HepG2 (cell line): ENCODE measurements at regions not wholly inside any gene's neighbourhood (a gene's known extent, or its start where the extent isn't known, plus 50 kb on each side); places are given as distances from the start of the nearest gene placed in this dataset.

ENCODE experiments used
- AGO1 ChIP-seq: fragments of 200-400 bp; formaldehyde crosslinking; IDR thresholded peaks from 2 replicates; pipeline ENCODE4 v1.6.1; 2017; ENCODE audit warnings: mild to moderate bottlenecking, low read depth, low read length, moderate library complexity; ENCODE audit not compliant: poor library complexity, severe bottlenecking
- AGO2 ChIP-seq: fragments of 200-400 bp; formaldehyde crosslinking; optimal IDR thresholded peaks from 2 replicates; pipeline ENCODE3; 2017; ENCODE audit warnings: mild to moderate bottlenecking, low read depth, low read length, moderate library complexity
- CREM ChIP-seq, 2 experiments: sonication (generic) in 1 of 2; formaldehyde crosslinking in 1 of 2; IDR thresholded peaks; 2 replicates each; pipeline versions ENCODE4 v1.4.0 to v1.6.1; 2016 to 2020; ENCODE audit warnings: antibody characterized with exemption in 1 of 2, mild to moderate bottlenecking in 1 of 2, missing genetic modification reagents in 1 of 2
- EHMT2 ChIP-seq: fragments of 200-600 bp; sonication (generic); IDR thresholded peaks from 2 replicates; pipeline ENCODE4 v1.7.0; 2017; ENCODE audit warnings: antibody characterized with exemption, low read depth, low read length, borderline replicate concordance
- HDAC6 ChIP-seq: fragments of 200-600 bp; sonication (generic); IDR thresholded peaks from 2 replicates; pipeline ENCODE4 v1.7.0; 2017; ENCODE audit warnings: mild to moderate bottlenecking, antibody characterized with exemption, low read length, low read depth
- MTF2 ChIP-seq: sonication (generic); formaldehyde crosslinking; IDR thresholded peaks from 2 replicates; pipeline ENCODE4 v1.5.0; 2020; ENCODE audit warnings: missing genetic modification reagents, borderline replicate concordance
- MXD4 ChIP-seq: IDR thresholded peaks from 2 replicates; pipeline ENCODE4 v1.6.1; 2016; ENCODE audit warnings: mild to moderate bottlenecking, missing biosample characterization, missing genetic modification reagents
- RFXANK ChIP-seq: IDR thresholded peaks from 2 replicates; pipeline ENCODE4 v1.6.1; 2016
- ZNF124 ChIP-seq: sonication (generic); formaldehyde crosslinking; IDR thresholded peaks from 2 replicates; pipeline ENCODE4 v1.4.0; 2020; ENCODE audit warnings: missing genetic modification reagents
- ZNF136 ChIP-seq: sonication (generic); formaldehyde crosslinking; IDR thresholded peaks from 2 replicates; pipeline ENCODE4 v1.8.1; 2022; ENCODE audit warnings: low read depth, mild to moderate bottlenecking, moderate library complexity, missing genetic modification reagents
- ZNF17 ChIP-seq: sonication (generic); formaldehyde crosslinking; IDR thresholded peaks from 2 replicates; pipeline ENCODE4 v1.5.0; 2020; ENCODE audit warnings: mild to moderate bottlenecking, missing genetic modification reagents
- ZNF292 ChIP-seq: sonication (generic); formaldehyde crosslinking; IDR thresholded peaks from 2 replicates; pipeline ENCODE4 v1.8.1; 2022; ENCODE audit warnings: mild to moderate bottlenecking, low read depth, missing genetic modification reagents, borderline replicate concordance
- ZNF446 ChIP-seq: sonication (generic); formaldehyde crosslinking; IDR thresholded peaks from 2 replicates; pipeline ENCODE4 v1.5.0; 2020; ENCODE audit warnings: mild to moderate bottlenecking, missing genetic modification reagents
- ZNF501 ChIP-seq: sonication (generic); formaldehyde crosslinking; IDR thresholded peaks from 2 replicates; pipeline ENCODE4 v1.5.1; 2020; ENCODE audit warnings: mild to moderate bottlenecking, moderate library complexity, missing genetic modification reagents
- ZNF605 ChIP-seq: sonication (generic); formaldehyde crosslinking; IDR thresholded peaks from 2 replicates; pipeline ENCODE4 v1.8.0; 2022; ENCODE audit warnings: mild to moderate bottlenecking, missing genetic modification reagents
- ZNF776 ChIP-seq: sonication (generic); formaldehyde crosslinking; IDR thresholded peaks from 2 replicates; pipeline ENCODE4 v1.4.0; 2020; ENCODE audit warnings: mild to moderate bottlenecking, missing genetic modification reagents
- TF ChIP-seq, protein P1 (sequence below): sonication (generic); formaldehyde crosslinking; IDR thresholded peaks from 2 replicates; pipeline ENCODE4 v1.4.0; 2020; ENCODE audit warnings: mild to moderate bottlenecking, missing genetic modification reagents
- TF ChIP-seq, protein P2 (sequence below): sonication (generic); formaldehyde crosslinking; IDR thresholded peaks from 2 replicates; pipeline ENCODE4 v1.8.0; 2022; ENCODE audit warnings: missing genetic modification reagents, low read depth, mild to moderate bottlenecking, borderline replicate concordance
- TF ChIP-seq, protein P3 (sequence below): sonication (generic); formaldehyde crosslinking; IDR thresholded peaks from 2 replicates; pipeline ENCODE4; 2020; ENCODE audit warnings: missing genetic modification reagents, mild to moderate bottlenecking, borderline replicate concordance

DNA sequence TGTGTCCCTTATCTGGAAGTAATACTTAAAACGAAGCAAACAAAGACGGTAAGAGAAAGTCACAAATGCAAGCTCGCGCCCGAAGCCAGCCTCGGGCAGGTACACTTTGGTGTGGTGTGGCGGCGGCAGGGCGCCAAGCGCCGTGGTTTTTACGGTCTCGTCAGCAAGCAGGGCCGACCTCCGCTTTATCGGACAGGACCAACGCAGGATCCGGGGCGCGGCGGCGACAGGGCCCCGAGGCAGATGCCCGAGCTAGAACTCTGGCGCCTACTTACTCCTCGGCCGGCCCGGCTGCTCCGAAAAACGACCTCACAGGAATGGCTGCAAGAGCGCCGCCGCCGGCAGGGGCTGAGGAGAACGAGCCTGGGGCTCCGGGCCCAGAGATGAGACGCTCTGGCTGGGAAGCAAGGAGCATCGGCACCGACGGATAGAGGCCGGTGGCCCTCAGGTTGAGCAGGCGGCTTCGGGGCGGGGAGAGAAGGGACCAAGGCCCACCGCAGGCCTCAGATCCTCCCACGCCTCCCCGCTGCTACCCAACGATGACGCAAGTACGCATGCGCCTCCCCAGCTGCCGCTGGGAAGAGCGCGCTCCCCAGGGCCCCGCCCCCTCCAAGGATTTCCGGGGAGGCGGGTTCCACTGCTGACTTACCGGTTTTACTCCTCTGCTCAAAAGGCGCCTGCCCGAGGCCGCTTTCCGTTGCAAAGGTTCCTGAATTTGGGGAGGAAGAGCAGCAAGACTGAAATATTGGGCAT, 60.6 kb downstream of the FAM217A start (continued):
- TF ChIP-seq, protein P1, sequence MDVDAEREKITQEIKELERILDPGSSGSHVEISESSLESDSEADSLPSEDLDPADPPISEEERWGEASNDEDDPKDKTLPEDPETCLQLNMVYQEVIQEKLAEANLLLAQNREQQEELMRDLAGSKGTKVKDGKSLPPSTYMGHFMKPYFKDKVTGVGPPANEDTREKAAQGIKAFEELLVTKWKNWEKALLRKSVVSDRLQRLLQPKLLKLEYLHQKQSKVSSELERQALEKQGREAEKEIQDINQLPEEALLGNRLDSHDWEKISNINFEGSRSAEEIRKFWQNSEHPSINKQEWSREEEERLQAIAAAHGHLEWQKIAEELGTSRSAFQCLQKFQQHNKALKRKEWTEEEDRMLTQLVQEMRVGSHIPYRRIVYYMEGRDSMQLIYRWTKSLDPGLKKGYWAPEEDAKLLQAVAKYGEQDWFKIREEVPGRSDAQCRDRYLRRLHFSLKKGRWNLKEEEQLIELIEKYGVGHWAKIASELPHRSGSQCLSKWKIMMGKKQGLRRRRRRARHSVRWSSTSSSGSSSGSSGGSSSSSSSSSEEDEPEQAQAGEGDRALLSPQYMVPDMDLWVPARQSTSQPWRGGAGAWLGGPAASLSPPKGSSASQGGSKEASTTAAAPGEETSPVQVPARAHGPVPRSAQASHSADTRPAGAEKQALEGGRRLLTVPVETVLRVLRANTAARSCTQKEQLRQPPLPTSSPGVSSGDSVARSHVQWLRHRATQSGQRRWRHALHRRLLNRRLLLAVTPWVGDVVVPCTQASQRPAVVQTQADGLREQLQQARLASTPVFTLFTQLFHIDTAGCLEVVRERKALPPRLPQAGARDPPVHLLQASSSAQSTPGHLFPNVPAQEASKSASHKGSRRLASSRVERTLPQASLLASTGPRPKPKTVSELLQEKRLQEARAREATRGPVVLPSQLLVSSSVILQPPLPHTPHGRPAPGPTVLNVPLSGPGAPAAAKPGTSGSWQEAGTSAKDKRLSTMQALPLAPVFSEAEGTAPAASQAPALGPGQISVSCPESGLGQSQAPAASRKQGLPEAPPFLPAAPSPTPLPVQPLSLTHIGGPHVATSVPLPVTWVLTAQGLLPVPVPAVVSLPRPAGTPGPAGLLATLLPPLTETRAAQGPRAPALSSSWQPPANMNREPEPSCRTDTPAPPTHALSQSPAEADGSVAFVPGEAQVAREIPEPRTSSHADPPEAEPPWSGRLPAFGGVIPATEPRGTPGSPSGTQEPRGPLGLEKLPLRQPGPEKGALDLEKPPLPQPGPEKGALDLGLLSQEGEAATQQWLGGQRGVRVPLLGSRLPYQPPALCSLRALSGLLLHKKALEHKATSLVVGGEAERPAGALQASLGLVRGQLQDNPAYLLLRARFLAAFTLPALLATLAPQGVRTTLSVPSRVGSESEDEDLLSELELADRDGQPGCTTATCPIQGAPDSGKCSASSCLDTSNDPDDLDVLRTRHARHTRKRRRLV (CRISPR knock-in tag), result peak; percentile 90
- TF ChIP-seq ZNF446 (CRISPR knock-in tag) (peak; percentile 88), MXD4 (CRISPR knock-in tag) (peak; percentile 92), ZNF292 (CRISPR knock-in tag) (peak; percentile 97), ZNF605 (CRISPR knock-in tag) (peak; percentile 96), ZNF17 (CRISPR knock-in tag) (no peak), CREM (IDR thresholded peaks at IDR 0.05) (peak; percentile 80), CREM (CRISPR knock-in tag; IDR thresholded peaks at IDR 0.05) (no peak), ZNF501 (CRISPR knock-in tag) (peak; percentile 97), ZNF136 (peak; percentile 29; the same call in 1 of the 2 replicates), AGO2 (peak; percentile 96), AGO1 (peak; percentile 86), MTF2 (peak; percentile 99), HDAC6 (no peak), ZNF776 (CRISPR knock-in tag) (peak; percentile 94), RFXANK (no peak; the same call in 1 of the 2 replicates), EHMT2 (no peak), ZNF124 (CRISPR knock-in tag) (peak; percentile 23; the same call in 1 of the 2 replicates)
- TF ChIP-seq, protein P2, sequence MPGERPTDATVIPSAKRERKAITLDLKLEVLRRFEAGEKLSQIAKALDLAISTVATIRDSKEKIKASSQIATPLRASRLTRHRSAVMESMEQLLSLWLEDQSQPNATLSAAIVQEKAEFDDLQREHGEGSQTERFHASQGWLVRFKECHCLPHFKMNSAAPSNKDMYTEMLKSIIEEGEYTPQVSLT (CRISPR knock-in tag), result no peak
- TF ChIP-seq, protein P3, sequence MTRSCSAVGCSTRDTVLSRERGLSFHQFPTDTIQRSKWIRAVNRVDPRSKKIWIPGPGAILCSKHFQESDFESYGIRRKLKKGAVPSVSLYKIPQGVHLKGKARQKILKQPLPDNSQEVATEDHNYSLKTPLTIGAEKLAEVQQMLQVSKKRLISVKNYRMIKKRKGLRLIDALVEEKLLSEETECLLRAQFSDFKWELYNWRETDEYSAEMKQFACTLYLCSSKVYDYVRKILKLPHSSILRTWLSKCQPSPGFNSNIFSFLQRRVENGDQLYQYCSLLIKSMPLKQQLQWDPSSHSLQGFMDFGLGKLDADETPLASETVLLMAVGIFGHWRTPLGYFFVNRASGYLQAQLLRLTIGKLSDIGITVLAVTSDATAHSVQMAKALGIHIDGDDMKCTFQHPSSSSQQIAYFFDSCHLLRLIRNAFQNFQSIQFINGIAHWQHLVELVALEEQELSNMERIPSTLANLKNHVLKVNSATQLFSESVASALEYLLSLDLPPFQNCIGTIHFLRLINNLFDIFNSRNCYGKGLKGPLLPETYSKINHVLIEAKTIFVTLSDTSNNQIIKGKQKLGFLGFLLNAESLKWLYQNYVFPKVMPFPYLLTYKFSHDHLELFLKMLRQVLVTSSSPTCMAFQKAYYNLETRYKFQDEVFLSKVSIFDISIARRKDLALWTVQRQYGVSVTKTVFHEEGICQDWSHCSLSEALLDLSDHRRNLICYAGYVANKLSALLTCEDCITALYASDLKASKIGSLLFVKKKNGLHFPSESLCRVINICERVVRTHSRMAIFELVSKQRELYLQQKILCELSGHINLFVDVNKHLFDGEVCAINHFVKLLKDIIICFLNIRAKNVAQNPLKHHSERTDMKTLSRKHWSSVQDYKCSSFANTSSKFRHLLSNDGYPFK (CRISPR knock-in tag), result peak; percentile 93
